GM12865 (cell line): ENCODE measurements at regions not wholly inside any gene's neighbourhood (a gene's known extent, or its start where the extent isn't known, plus 50 kb on each side); places are given as distances from the start of the nearest gene placed in this dataset.

Experiments
- DNase-seq: peaks from one replicate; pipeline ENCODE4 v3.0.0; 2010; ENCODE audit warnings: low read depth
- H3K4me3 ChIP-seq: 2 replicates; pipeline ENCODE4 v1.5.1; 2011; ENCODE audit warnings: mild to moderate bottlenecking, low read depth, low read length, control low read depth
- TF ChIP-seq, protein P1 (sequence below): IDR thresholded peaks from 2 replicates; pipeline ENCODE4 v1.5.1; 2011; ENCODE audit warnings: low read length, control low read depth, low read depth, inconsistent platforms; ENCODE audit not compliant: insufficient read depth; ENCODE audit errors: missing control alignments

DNA sequence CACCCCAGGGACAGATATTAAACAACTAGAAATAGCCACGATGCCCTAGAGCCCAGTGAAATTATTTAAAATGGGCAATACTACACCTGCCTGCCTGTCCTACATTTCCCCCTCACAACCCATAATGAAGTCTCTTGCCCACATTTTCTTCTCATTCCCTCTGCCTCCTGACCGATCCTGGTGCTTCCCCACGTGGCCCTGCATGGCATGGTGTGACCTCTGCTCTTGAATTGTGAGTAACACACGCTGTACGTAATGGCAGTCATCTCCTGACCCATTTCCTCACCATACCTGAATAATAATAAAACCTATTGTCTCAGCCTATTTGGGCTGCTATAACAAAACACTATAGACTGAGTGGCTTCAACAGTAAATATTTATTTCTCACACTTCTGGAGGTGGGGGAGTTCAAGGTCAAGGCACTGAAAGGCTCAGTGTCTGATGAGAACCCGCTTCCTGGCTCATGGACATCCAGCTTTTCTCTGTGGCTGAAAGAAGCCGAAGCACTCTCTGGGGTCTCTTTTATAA is 77.0 kb upstream of the ENPP6 start:
- DNase-seq = no peak
- TF ChIP-seq, protein P1, sequence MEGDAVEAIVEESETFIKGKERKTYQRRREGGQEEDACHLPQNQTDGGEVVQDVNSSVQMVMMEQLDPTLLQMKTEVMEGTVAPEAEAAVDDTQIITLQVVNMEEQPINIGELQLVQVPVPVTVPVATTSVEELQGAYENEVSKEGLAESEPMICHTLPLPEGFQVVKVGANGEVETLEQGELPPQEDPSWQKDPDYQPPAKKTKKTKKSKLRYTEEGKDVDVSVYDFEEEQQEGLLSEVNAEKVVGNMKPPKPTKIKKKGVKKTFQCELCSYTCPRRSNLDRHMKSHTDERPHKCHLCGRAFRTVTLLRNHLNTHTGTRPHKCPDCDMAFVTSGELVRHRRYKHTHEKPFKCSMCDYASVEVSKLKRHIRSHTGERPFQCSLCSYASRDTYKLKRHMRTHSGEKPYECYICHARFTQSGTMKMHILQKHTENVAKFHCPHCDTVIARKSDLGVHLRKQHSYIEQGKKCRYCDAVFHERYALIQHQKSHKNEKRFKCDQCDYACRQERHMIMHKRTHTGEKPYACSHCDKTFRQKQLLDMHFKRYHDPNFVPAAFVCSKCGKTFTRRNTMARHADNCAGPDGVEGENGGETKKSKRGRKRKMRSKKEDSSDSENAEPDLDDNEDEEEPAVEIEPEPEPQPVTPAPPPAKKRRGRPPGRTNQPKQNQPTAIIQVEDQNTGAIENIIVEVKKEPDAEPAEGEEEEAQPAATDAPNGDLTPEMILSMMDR = no peak
- no peak overlapping the region for H3K4me3 ChIP-seq

DNA sequence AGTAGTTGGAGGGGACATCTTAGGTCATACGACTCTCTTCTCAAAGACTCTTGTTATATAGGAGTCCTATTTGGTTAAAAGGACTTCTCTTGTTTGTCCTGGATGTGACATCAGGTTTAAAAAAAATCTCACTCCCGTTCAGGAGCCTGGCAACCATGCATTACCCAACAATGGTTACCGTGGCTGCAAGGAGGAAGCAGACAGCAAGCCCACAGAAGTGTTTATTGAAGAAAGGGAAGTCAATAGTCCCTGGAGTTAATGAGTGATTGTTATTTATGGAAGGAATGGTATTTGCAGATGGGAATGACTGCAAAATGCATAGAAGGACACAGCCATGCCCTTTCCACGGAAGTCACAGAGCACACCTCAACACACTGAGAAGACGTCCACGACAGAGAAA is 75.9 kb upstream of the ENPP6 start:
- TF ChIP-seq, protein P1 = no peak
- H3K4me3 ChIP-seq = no peak overlapping the region
- no peak for DNase-seq

DNA sequence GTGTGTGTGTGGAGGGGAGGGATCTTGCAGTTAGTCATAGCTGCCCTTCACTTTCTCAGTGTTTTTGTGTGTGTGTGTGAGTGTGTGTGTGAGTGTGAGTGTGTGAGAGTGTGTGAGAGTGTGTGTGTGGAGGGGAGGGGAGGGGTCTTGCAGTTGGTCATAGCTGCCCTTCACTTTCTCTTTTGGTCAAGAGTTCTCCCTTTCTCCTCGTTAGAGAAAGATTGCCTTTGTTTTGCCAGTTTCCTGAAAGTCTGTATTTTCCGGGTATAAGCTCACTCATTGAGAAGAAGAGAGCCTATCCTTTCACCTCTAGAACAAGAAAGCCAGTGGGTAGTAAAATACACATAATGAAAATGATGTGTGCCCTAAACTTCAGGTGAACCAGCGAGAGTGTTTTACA is 75.2 kb upstream of the ENPP6 start:
- no peak for DNase-seq
- TF ChIP-seq, protein P1 = no peak
- no peak overlapping the region for H3K4me3 ChIP-seq

DNA sequence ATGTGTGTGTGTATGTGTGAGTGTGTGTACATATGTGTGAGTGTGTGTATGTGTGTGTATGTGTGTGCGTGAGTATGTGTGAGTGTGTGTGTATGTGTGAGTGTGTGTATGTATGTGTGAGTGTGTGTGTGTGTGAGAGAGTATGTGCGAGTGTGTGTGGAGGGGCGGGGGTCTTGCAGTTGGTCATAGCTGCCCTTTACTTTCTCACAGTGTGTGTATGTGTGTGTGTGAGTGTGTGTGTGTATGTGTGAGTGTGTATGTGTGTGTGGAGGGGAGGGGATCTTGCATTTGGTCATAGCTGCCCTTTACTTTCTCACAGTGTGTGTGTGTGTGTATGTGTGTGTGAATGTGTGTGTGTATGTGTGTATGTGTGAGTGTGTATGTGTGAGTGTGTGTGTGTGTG is 74.8 kb upstream of the ENPP6 start:
- no peak overlapping the region for H3K4me3 ChIP-seq
- DNase-seq = no peak
- TF ChIP-seq, protein P1 = no peak

DNA sequence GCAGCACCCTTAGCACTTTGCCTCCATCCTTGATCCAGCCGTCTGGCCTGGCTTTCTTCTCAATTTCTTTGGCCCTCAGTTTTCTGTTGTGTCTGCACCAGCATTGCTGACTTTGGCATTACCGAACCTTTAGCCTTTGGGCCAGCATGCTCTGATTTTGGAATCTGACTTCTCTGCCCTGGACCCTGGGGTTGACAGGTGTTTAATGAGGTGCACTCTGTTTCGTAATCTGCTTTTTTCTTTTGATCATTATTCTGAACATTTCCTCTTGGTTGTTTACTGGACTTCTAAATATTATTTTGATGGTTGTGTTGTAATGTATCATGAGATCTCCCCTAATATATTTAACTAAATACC is 71.5 kb upstream of the ENPP6 start:
- peak overlapping the region; percentile 51 for H3K4me3 ChIP-seq
- no peak for DNase-seq
- TF ChIP-seq, protein P1 = no peak

DNA sequence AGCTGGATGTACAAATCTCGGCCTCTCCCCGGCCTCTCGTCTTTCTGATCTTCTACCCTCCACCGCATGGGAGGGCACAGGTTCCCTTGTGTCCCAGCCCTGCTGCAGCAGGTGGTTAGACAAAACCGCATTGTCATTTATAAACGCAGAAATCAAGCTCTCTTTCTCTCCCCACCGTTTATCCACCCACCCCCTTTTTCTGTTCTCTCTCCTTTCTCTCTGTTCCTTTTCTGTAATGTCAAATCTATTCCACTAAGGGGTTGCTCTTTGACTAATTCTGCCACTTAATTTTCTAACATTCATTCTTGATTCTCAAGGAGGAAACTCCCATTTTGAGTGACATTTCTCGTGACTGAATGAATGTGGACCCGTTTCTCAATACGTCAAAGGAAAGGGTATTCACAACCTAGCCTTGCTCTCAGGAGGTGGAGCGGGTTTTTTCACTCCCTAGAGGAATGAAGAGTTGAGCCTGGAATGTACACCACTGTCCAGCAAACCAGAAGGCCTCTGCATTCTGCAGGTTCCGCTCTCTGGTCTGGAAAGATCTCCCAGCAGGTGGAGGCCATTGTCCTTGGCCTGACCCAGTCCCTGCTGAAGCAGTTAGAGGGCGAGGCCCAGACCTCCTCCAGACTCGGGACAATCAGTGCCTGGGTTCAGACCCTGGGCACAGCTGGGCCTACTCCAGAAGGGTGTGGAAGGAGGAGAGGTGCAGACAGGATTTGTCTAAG is 70.9 kb upstream of the ENPP6 start:
- peak overlapping the region; percentile 51 for H3K4me3 ChIP-seq
- peak; percentile 90 for DNase-seq
- TF ChIP-seq, protein P1 = no peak
